ENCODE measurements at regions not wholly inside any gene's neighbourhood (a gene's known extent, or its start where the extent isn't known, plus 50 kb on each side); places are given as distances from the start of the nearest gene placed in this dataset.
A peak's percentile ranks its signal among the peaks of the same experiment; 100 is the strongest.
"Not testable (repeated sequence)": the region's sequence is repeated elsewhere in the genome, so short reads cannot be mapped to it uniquely, and the experiment has no call there.

DNA sequence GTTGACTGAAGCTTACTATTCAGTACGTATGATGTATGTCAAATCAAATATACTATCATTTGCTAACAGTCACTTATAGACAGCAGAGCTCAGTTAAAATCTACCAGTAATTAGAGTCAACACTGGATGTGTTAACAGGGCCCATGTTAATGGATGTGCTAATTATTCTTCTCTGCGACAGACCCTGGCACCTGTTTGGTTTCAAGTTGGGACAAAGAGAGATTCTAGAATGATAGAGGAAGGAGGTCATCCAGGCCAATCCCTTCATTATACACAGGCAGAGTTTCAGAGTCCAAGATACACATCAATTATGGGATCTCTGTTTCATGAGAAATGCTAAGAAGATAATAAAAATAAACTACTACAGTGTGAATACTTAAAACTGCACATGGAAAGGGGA is 615.0 kb downstream of the ZNF608 start:
- DNase-seq (ENCODE audit: low read depth, low spot score), result no peak

DNA sequence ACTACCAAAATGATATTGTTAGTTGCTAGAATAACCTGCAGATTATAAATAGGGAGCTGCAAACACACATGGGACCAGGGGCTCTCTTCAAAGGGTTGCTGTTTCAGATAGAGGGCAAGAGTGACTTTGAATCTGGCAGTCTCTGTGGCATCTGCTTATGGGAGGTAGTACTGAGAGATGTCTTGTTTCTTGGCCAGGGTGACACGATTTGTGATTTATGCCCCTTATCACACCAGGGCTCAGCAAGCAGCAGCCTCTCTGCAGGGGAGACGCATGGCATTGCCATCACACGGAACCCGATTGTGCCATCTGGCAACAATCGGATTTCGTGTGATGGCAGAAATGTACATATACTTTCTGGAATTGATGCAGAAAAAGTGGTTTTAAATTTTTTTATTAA is 615.6 kb downstream of the ZNF608 start:
- DNase-seq (ENCODE audit: low read depth, low spot score), result no peak

DNA sequence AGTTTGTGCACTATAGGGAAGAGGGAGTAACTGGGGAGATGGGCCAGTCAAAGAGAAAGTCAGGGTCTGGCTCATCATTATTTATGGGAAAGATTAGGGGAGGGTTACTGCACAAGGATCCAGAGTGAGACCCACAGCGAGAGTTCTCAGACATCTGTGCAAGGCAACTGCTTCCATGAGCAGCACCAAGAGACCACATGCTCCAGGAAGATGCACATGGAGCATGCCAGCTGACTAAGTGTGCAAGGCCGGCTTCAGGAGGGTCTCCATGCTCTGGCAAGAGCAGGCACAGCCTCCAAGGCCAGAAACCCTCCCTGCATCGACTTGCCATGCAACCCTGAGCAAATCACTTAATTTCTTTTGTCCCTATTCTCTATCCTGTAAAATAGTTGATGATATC is 616.9 kb downstream of the CSNK1G3 start:
- no peak for DNase-seq (ENCODE audit: low read depth, low spot score)

DNA sequence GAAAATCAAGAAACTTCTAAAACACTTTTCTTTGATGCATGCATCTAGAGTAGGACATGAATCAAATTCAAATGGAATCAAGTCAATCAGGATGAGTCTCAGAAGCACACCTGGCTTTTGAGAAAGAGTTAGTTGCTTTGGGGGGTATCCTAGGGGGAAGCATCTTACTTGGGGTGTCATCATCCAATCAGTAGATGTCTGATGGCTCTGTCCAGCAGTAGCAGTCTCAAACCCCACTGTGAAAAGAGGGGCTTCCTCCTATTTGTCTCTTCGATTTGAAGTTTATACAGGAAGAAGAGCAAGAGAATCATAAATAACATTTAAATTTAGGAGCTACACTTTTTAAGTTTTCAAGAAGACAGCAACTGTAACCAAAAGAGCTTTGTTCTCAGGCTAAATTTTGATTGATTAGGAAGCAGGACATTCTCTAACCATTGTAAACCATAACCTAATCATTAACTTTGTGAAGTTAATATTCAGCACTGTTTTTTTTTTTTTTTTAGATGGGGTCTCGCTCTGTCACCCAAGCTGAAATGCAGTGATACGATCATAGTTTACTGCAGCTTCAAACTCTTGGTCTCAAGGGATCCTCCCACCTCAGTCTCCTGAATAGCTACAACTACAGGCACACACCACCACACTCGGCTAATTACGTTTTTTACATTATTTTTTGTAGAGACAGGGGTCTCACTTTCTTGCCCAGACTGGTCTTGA is 614.7 kb downstream of the CSNK1G3 start:
- no peak for DNase-seq (ENCODE audit: low read depth, low spot score)

GRCh38 chr5:124124711-124125229 is 612.8 kb downstream of the CSNK1G3 start:
- no peak for DNase-seq (ENCODE audit: low read depth, low spot score)

DNA sequence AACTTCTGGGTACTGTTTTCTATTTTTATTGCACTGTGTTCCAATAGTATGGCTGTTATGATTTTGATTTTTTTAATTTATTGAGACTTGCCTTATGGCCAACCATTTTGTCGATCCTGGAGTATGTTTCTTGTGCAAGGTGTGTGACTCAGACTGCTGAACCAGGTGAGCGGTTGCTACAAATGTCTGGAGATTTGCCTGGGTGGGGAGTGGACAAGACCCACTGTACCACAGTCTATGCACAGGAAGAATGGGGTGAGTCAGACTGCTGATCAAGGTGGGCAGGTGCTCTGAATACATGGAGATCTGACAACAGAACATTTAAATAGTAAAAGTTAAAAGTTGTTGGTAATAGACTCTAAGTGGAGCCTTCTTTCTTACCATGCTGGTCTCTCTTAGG is 609.2 kb downstream of the CSNK1G3 start:
- no peak for DNase-seq (ENCODE audit: low read depth, low spot score)

DNA sequence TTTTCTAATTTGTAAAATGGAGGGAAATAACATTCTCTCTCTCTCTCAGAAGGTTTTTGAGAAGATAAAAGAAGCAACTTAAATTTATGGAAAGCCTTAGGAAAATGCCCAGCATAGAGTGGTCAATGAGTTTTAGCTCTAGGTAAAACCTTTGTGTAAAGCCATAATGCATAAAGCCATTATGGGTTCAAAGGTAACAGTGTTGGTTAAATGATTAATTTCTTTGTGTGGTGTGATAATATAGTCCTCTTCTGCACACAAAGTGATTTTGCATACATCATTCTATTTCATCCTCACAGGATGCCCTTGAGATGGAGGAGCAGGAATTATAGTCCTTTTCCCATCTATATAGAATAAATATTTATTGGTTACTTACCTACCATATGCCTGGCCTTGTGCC is 602.9 kb downstream of the CSNK1G3 start:
- no peak for DNase-seq (ENCODE audit: low read depth, low spot score)

DNA sequence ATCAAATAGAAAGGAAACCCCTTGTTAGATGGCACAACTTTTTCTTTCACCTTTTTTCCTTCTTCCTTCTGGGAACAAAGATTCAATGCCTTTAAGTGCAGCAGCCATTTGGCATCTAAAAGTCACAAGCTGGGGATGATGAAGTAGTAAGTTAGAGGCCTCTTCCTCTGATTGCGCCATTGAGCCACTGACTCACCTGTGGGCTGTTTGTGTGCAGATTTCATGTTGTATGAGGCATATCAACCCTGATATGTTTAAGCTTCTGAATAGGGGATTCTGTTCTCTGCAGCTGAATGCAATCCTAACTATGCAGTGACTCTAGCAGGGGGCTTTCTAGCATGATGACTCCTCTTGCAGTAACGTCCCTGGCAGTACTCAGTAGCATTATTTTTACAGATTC is 599.9 kb downstream of the CSNK1G3 start:
- no peak for DNase-seq (ENCODE audit: low read depth, low spot score)

DNA sequence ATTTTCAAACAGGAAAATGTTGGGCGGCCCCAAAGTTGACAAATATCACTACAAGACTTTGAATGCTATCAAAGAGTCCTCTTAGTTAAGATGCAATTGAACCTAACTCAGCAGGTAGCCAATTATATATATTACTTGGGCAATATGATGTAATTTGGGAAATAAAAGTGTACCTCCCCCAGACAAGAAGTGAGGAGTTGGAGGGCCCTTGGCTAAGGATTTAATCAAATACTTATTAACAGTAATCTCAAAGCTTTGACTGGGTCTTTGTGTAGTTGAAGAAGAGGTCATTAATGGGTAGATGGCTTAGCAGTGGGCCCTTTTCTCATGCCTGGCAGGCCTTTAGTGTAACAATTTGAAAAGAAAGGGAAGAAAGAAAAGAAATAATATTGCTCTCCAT is 599.0 kb downstream of the CSNK1G3 start:
- DNase-seq (ENCODE audit: low read depth, low spot score), result no peak

DNA sequence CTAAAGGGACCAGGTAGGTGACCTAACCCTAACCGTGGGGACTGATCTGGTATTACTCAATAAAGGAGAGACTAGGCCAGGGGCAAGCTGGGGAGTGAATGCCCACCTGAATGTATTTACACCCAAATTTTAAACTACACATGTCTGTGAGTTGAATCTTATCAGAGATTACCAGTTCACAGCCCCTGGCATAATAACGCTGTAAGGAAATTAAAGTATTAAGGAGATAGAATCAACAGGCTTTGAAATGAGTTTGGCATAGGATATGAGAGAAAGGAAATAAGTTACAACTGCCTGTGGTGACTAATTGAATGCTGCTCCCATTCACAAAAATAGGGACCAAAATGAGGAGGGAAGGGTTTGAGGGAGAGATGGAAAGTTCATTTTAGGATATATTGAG is 593.3 kb downstream of the CSNK1G3 start:
- DNase-seq (ENCODE audit: low read depth, low spot score), result no peak

GRCh38 chr5:124104821-124105220 is 592.8 kb downstream of the CSNK1G3 start:
- DNase-seq (ENCODE audit: low read depth, low spot score), result no peak

DNA sequence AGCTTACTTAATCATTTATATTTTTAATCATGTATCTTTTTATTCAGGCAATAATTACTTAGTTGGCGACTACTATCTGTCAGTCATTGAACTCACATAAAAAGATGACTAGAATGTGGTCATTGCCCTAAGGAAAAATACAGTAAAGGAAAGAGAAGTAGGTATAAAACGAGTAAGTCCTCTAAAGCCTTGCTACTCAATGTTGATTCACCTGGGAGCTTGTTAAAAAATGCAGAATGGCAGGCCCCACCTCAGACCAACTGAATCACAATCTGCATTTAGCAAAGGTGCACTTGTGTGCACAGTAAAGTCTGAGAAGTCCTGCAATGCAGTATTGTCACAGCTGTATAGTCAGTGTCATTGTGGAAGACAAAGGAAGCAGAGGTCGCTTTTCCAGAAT is 592.4 kb downstream of the CSNK1G3 start:
- DNase-seq (ENCODE audit: low read depth, low spot score), result no peak

- no peak for DNase-seq (ENCODE audit: low read depth, low spot score)
Observed at GRCh38 chr5:124103671-124104070, 591.7 kb downstream of the CSNK1G3 start.

GRCh38 chr5:124103056-124103455 is 591.1 kb downstream of the CSNK1G3 start:
- DNase-seq (ENCODE audit: low read depth, low spot score), result not testable (repeated sequence)

- no peak for DNase-seq (ENCODE audit: low read depth, low spot score)
Observed at GRCh38 chr5:124102486-124102885, 590.5 kb downstream of the CSNK1G3 start.

DNA sequence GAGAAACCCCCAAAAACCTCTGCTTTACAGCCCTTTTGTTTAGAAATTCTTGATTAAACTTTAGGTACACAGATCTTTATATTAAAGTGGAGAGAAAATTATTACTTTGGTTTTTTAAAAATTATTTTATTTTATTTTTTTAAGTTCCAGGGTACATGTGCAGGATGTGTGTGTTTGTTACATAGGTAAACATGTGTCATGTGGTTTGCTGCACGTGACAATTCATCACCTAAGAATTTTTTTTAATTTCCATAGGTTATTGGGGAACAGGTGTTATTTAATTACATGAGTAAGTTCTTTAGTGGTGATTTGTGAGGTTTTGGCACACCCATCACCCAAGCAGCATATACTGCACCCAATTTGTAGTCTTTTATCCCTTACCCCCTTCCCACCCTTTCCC is 581.7 kb downstream of the CSNK1G3 start:
- no peak for DNase-seq (ENCODE audit: low read depth, low spot score)

DNA sequence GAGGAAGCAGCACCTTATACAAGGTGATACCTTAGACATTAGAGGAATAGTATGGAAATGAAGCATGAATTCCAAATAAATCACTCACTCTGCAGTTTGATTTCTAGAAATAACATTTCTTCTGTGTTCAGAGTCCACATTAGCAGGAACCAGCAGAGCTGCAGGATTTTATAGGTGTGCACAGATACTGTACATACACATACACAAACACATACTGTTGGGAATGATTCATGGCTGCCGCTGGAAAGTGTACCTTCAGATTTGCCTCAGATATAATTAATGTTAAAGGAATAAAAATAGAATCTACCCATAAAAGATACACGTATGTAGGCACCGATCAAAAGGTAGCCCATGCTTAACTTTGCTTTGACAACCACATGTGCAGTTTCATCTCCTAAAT is 578.1 kb downstream of the CSNK1G3 start:
- DNase-seq (ENCODE audit: low read depth, low spot score), result no peak

DNA sequence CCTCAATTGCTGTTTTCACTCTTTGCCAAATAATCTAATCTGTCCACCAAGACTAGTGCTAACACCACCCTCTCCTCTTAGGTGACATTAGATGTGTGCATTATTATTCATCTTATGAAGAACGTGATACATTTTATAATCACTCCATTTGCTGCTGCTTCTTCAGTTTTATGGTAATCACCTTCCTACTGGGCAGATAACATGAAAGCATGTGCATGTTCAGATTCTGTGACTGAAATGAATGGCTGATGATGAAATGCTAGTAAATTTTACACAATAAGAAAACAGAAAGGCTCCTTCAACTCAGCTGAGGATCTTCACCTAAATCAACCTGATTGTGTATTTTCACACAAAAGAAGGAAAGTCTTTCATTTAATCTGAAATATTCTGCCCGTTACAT is 577.6 kb downstream of the CSNK1G3 start:
- no peak for DNase-seq (ENCODE audit: low read depth, low spot score)

GRCh38 chr5:124088289-124089032 is 576.5 kb downstream of the CSNK1G3 start:
- DNase-seq (ENCODE audit: low read depth, low spot score), result no peak

GRCh38 chr5:124087752-124088151 is 575.8 kb downstream of the CSNK1G3 start:
- DNase-seq (ENCODE audit: low read depth, low spot score), result no peak

DNA sequence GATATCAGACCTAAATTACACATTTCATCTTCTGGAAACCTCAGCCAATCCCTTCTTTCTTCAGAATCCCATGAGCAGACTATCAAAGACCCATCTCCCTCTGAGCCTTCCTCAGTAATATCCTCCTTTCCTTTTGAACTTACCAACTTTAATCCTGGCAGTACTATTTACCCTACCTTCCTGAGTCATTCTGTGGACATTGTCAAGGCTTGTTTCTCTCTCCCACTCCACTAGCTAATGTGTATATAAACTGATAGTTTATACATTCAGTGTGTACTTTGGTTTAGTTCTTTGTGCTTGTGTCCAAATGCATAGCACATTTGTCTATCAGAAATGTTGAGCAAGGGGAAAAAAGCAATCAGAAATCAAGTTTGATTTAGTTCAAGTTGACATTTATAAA is 568.3 kb downstream of the CSNK1G3 start:
- DNase-seq (ENCODE audit: low read depth, low spot score), result no peak

GRCh38 chr5:124079062-124079461 is 567.1 kb downstream of the CSNK1G3 start:
- peak; percentile 24 for DNase-seq (ENCODE audit: low read depth, low spot score)

- no peak for DNase-seq (ENCODE audit: low read depth, low spot score)
Observed at GRCh38 chr5:124074500-124074899, 562.5 kb downstream of the CSNK1G3 start.

Measured in smooth muscle cell of the brain vasculature (primary cell).